DOHH2 (cell line): ENCODE measurements at regions not wholly inside any gene's neighbourhood (a gene's known extent, or its start where the extent isn't known, plus 50 kb on each side); places are given as distances from the start of the nearest gene placed in this dataset.

ENCODE experiments used
- H3F3A ChIP-seq: fragments of 200-600 bp; sonication (generic), shearing (Covaris generic); 2 replicates; pipeline ENCODE4 v1.6.0; 2016; ENCODE audit warnings: antibody characterized with exemption, mild to moderate bottlenecking; ENCODE audit not compliant: control insufficient read depth, insufficient read depth
- H3K27ac ChIP-seq: fragments of 200-600 bp; sonication (generic); 2 replicates; pipeline ENCODE4 v1.5.1; 2014; ENCODE audit warnings: low read depth, mild to moderate bottlenecking, low read length, moderate library complexity
- H3K27me3 ChIP-seq: fragments of 200-600 bp; sonication (generic); 2 replicates; pipeline ENCODE4 v1.6.1; 2014; ENCODE audit warnings: mild to moderate bottlenecking, low read length, mixed read lengths; ENCODE audit not compliant: control insufficient read depth
- H3K36me3 ChIP-seq: fragments of 200-600 bp; sonication (generic); 2 replicates; pipeline ENCODE4 v1.6.1; 2014; ENCODE audit warnings: mild to moderate bottlenecking, low read length, moderate library complexity, mixed read lengths; ENCODE audit not compliant: control insufficient read depth
- H3K4me1 ChIP-seq: fragments of 200-600 bp; sonication (generic); 2 replicates; pipeline ENCODE4 v1.6.1; 2014; ENCODE audit warnings: mild to moderate bottlenecking, low read length, mixed read lengths; ENCODE audit not compliant: control insufficient read depth
- H3K4me2 ChIP-seq: fragments of 200-600 bp; sonication (generic); 2 replicates; pipeline ENCODE4 v1.6.0; 2014; ENCODE audit warnings: mild to moderate bottlenecking, low read length, moderate library complexity
- H3K4me3 ChIP-seq: fragments of 200-600 bp; sonication (generic); 2 replicates; pipeline ENCODE4 v1.5.1; 2014; ENCODE audit warnings: mild to moderate bottlenecking, low read length, mixed read lengths
- H3K79me2 ChIP-seq: fragments of 200-600 bp; sonication (generic); 2 replicates; pipeline ENCODE4 v1.6.1; 2014; ENCODE audit warnings: mild to moderate bottlenecking, low read length, mixed read lengths; ENCODE audit not compliant: control insufficient read depth
- H3K9me2 ChIP-seq: fragments of 200-600 bp; sonication (generic); replicated peaks from 2 replicates; pipeline ENCODE4 v1.6.1; 2014; ENCODE audit warnings: mild to moderate bottlenecking, low read length, mixed read lengths; ENCODE audit not compliant: control insufficient read depth
- H3K9me3 ChIP-seq: fragments of 200-600 bp; sonication (generic); 2 replicates; pipeline ENCODE4 v1.6.1; 2014; ENCODE audit warnings: antibody characterized with exemption, low read length, mixed read lengths; ENCODE audit not compliant: control insufficient read depth, insufficient read depth
- H4K20me1 ChIP-seq: fragments of 200-600 bp; sonication (generic); 2 replicates; pipeline ENCODE4 v1.6.0; 2014; ENCODE audit warnings: low read depth, mild to moderate bottlenecking, antibody characterized with exemption, low read length, moderate library complexity; ENCODE audit not compliant: control insufficient read depth, insufficient read depth
- CTCF ChIP-seq: fragments of 200-600 bp; sonication (generic); IDR thresholded peaks from one replicate; pipeline ENCODE4 v1.5.1; 2014; ENCODE audit warnings: antibody characterized with exemption, mild to moderate bottlenecking, low read depth, low read length; ENCODE audit not compliant: poor library complexity, severe bottlenecking
- EZH2phosphoT487 ChIP-seq: fragments of 200-600 bp; sonication (generic); IDR thresholded peaks from 2 replicates; pipeline ENCODE4 v1.6.1; 2017; ENCODE audit warnings: borderline replicate concordance, mild to moderate bottlenecking, antibody characterized with exemption, low read length, moderate library complexity, mixed read lengths

GRCh38 chr14:30332374-30332773 lies 226.6 kb upstream of the G2E3 start:
- Histone ChIP-seq H3K27ac (no peak overlapping the region), H3K36me3 (no peaks in the 10 kb centered on the region), H3K9me2 (no peaks in the 10 kb centered on the region), H3K79me2 (no peaks in the 10 kb centered on the region), H3K4me3 (no peak overlapping the region), H3K4me1 (no peaks in the 10 kb centered on the region), H4K20me1 (no peaks in the 10 kb centered on the region), H3K4me2 (no peak overlapping the region), H3F3A (no peaks in the 10 kb centered on the region), H3K9me3 (no peaks in the 10 kb centered on the region), H3K27me3 (no peaks in the 10 kb centered on the region)
- TF ChIP-seq EZH2phosphoT487 (no peak), CTCF (no peak)

- TF ChIP-seq CTCF (no peak), EZH2phosphoT487 (no peak)
- no peaks in the 10 kb centered on the region for H3K79me2 ChIP-seq
Observed at GRCh38 chr14:30333934-30334333, 225.0 kb upstream of the G2E3 start.

GRCh38 chr14:30337456-30337855 lies 221.5 kb upstream of the G2E3 start:
- TF ChIP-seq CTCF (no peak), EZH2phosphoT487 (no peak)
- H3K4me2 ChIP-seq: no peak overlapping the region

More at GRCh38 chr14:30333934-30334333, 225.0 kb upstream of the G2E3 start:
- H3K9me3 ChIP-seq: no peaks in the 10 kb centered on the region
- H4K20me1 ChIP-seq: no peaks in the 10 kb centered on the region
- no peaks in the 10 kb centered on the region for H3K36me3 ChIP-seq
- H3K4me2 ChIP-seq: no peak overlapping the region
- H3K4me1 ChIP-seq: no peaks in the 10 kb centered on the region
- no peaks in the 10 kb centered on the region for H3K27me3 ChIP-seq
- no peaks in the 10 kb centered on the region for H3K9me2 ChIP-seq
- H3F3A ChIP-seq: no peaks in the 10 kb centered on the region
- no peak overlapping the region for H3K27ac ChIP-seq
- H3K4me3 ChIP-seq: no peak overlapping the region

More at GRCh38 chr14:30337456-30337855, 221.5 kb upstream of the G2E3 start:
- no peaks in the 10 kb centered on the region for H3K36me3 ChIP-seq
- H3K9me3 ChIP-seq: no peaks in the 10 kb centered on the region
- no peaks in the 10 kb centered on the region for H3K79me2 ChIP-seq
- H4K20me1 ChIP-seq: no peaks in the 10 kb centered on the region
- H3K27me3 ChIP-seq: no peaks in the 10 kb centered on the region
- no peak overlapping the region for H3K4me3 ChIP-seq
- H3K9me2 ChIP-seq: no peaks in the 10 kb centered on the region
- H3K27ac ChIP-seq: no peak overlapping the region
- H3K4me1 ChIP-seq: no peaks in the 10 kb centered on the region
- no peaks in the 10 kb centered on the region for H3F3A ChIP-seq
